HEK293 (cell line): ENCODE measurements at regions not wholly inside any gene's neighbourhood (a gene's known extent, or its start where the extent isn't known, plus 50 kb on each side); places are given as distances from the start of the nearest gene placed in this dataset.
"Not testable (repeated sequence)": the region's sequence is repeated elsewhere in the genome, so short reads cannot be mapped to it uniquely, and the experiment has no call there.

Source experiments
- CTCF ChIA-PET: fragments of 350-600 bp; formaldehyde crosslinking; extraction: SDS; loops from one replicate; lab custom pipeline; 2021; ENCODE audit warnings: antibody characterized with exemption; lab: Yijun Ruan, JAX
- POLR2A ChIA-PET: fragments of 300-600 bp; formaldehyde crosslinking; extraction: SDS; loops from one replicate; lab custom pipeline; 2020; ENCODE audit warnings: antibody characterized with exemption, inconsistent platforms; lab: Yijun Ruan, JAX
- H3K27ac ChIP-seq: fragments of 200-500 bp; sonication (Bioruptor generic); 2 replicates; pipeline ENCODE4 v1.5.1; 2014; ENCODE audit warnings: low read depth, low read length, control low read depth, inconsistent platforms; ENCODE audit errors: extremely low read depth
- H3K36me3 ChIP-seq, 2 experiments: fragments of 200-500 bp in 1 of 2; sonication (Bioruptor generic) in 1 of 2; 1 replicate in 1 of 2; 2 replicates in 1 of 2; pipeline ENCODE4 v1.5.1; 2014 to 2017; ENCODE audit warnings: inconsistent platforms in 2 of 2, low read length in 2 of 2; ENCODE audit not compliant: control insufficient read depth in 2 of 2, insufficient read depth in 1 of 2
- H3K4me1 ChIP-seq: fragments of 200-500 bp; sonication (Bioruptor generic); 2 replicates; pipeline ENCODE4 v1.5.1; 2014; ENCODE audit warnings: mild to moderate bottlenecking, low read length, inconsistent platforms; ENCODE audit not compliant: control insufficient read depth, insufficient read depth
- H3K4me3 ChIP-seq: 2 replicates; pipeline ENCODE4 v1.5.1; 2011; ENCODE audit warnings: low read depth, mild to moderate bottlenecking, control low read depth, low read length, moderate library complexity
- H3K9me3 ChIP-seq: fragments of 200-500 bp; sonication (Bioruptor generic); 2 replicates; pipeline ENCODE4 v1.5.1; 2014; ENCODE audit warnings: low read depth, low read length, inconsistent platforms; ENCODE audit not compliant: control insufficient read depth, insufficient read depth
- KLF10 ChIP-seq: fragments of 450-650 bp; IDR thresholded peaks from 2 replicates; pipeline ENCODE4 v1.5.1; 2018; ENCODE audit warnings: missing biosample characterization, mild to moderate bottlenecking, missing genetic modification characterization
- OSR2 ChIP-seq: fragments of 450-650 bp; formaldehyde crosslinking; IDR thresholded peaks from 2 replicates; pipeline ENCODE4 v1.5.1; 2016; ENCODE audit warnings: missing biosample characterization, missing genetic modification characterization
- REPIN1 ChIP-seq: fragments of 450-650 bp; formaldehyde crosslinking; IDR thresholded peaks from 2 replicates; pipeline ENCODE4 v1.5.1; 2017; ENCODE audit warnings: missing biosample characterization, missing genetic modification characterization, low read depth
- SCRT1 ChIP-seq: fragments of 450-650 bp; formaldehyde crosslinking; IDR thresholded peaks from 2 replicates; pipeline ENCODE4 v1.5.1; 2016; ENCODE audit warnings: missing biosample characterization, missing genetic modification characterization, borderline replicate concordance
- WT1 ChIP-seq: fragments of 450-650 bp; formaldehyde crosslinking; IDR thresholded peaks from 2 replicates; pipeline ENCODE4 v1.5.1; 2016; ENCODE audit warnings: missing biosample characterization, missing genetic modification characterization
- ZBTB17 ChIP-seq: fragments of 450-650 bp; formaldehyde crosslinking; IDR thresholded peaks from 2 replicates; pipeline ENCODE4 v1.5.1; 2016; ENCODE audit warnings: missing biosample characterization, missing genetic modification characterization
- ZFHX2 ChIP-seq: fragments of 450-650 bp; formaldehyde crosslinking; conservative IDR thresholded peaks from 2 replicates; pipeline ENCODE4 v1.5.1; 2016; ENCODE audit warnings: missing biosample characterization, missing genetic modification characterization
- ZNF114 ChIP-seq: fragments of 450-650 bp; formaldehyde crosslinking; IDR thresholded peaks from 2 replicates; pipeline ENCODE4 v1.5.0; 2017; ENCODE audit warnings: missing biosample characterization, missing genetic modification characterization
- ZNF302 ChIP-seq: fragments of 450-650 bp; formaldehyde crosslinking; IDR thresholded peaks from 2 replicates; pipeline ENCODE4 v1.5.1; 2016; ENCODE audit warnings: missing biosample characterization, missing genetic modification characterization, low read depth
- ZNF555 ChIP-seq: fragments of 450-650 bp; formaldehyde crosslinking; conservative IDR thresholded peaks from 2 replicates; pipeline ENCODE4 v1.5.1; 2017; ENCODE audit warnings: missing biosample characterization, mild to moderate bottlenecking, missing genetic modification characterization, inconsistent platforms
- ZNF560 ChIP-seq: fragments of 450-650 bp; formaldehyde crosslinking; IDR thresholded peaks from 2 replicates; pipeline ENCODE4 v1.5.1; 2017; ENCODE audit warnings: missing biosample characterization, missing genetic modification characterization, borderline replicate concordance
- ZNF626 ChIP-seq: fragments of 450-650 bp; sonication (Bioruptor Pico); formaldehyde crosslinking; IDR thresholded peaks from 2 replicates; pipeline ENCODE4 v1.5.1; 2018; ENCODE audit warnings: missing biosample characterization, missing genetic modification characterization, inconsistent platforms
- ZNF660 ChIP-seq: fragments of 450-650 bp; IDR thresholded peaks from 2 replicates; pipeline ENCODE4 v1.5.1; 2018; ENCODE audit warnings: missing biosample characterization, mild to moderate bottlenecking, missing genetic modification characterization
- ZNF777 ChIP-seq: fragments of 450-650 bp; formaldehyde crosslinking; IDR thresholded peaks from 2 replicates; pipeline ENCODE4 v1.5.1; 2017; ENCODE audit warnings: missing biosample characterization, missing genetic modification characterization, borderline replicate concordance
- ZSCAN18 ChIP-seq: fragments of 450-650 bp; formaldehyde crosslinking; IDR thresholded peaks from 2 replicates; pipeline ENCODE4 v1.5.1; 2016; ENCODE audit warnings: missing biosample characterization, missing genetic modification characterization

GRCh38 chr2:428591-428990 is 140.7 kb upstream of the ALKAL2 start:
- no peak overlapping the region for H3K4me3 ChIP-seq
- no peak for TF ChIP-seq SCRT1 (tag by site-specific recombination)
- TF ChIP-seq ZNF560 (tag by site-specific recombination): no peak
- no peaks in the 10 kb centered on the region for H3K36me3 ChIP-seq
- CTCF ChIA-PET: no interaction called here
- H3K9me3 ChIP-seq: no peaks in the 10 kb centered on the region
- no peak overlapping the region for H3K27ac ChIP-seq
- POLR2A ChIA-PET: no interaction called here
- H3K4me1 ChIP-seq: no peaks in the 10 kb centered on the region

GRCh38 chr2:426696-427095 is 138.8 kb upstream of the ALKAL2 start:
- H3K4me3 ChIP-seq, H3K4me1 ChIP-seq, H3K9me3 ChIP-seq, CTCF ChIA-PET, H3K27ac ChIP-seq, H3K36me3 ChIP-seq, POLR2A ChIA-PET: not testable (repeated sequence)

GRCh38 chr2:425947-426346 is 138.1 kb upstream of the ALKAL2 start:
- no peaks in the 10 kb centered on the region for H3K4me1 ChIP-seq
- TF ChIP-seq ZBTB17 (tag by site-specific recombination): no peak
- TF ChIP-seq ZNF555 (tag by site-specific recombination): no peak
- TF ChIP-seq ZNF302 (tag by site-specific recombination): no peak
- no peak for TF ChIP-seq ZNF660 (tag by site-specific recombination)
- H3K9me3 ChIP-seq: no peaks in the 10 kb centered on the region
- no peak overlapping the region for H3K4me3 ChIP-seq
- POLR2A ChIA-PET: no interaction called here
- CTCF ChIA-PET: no interaction called here
- H3K27ac ChIP-seq: no peak overlapping the region
- no peaks in the 10 kb centered on the region for H3K36me3 ChIP-seq

- Histone ChIP-seq H3K4me3 (no peak overlapping the region), H3K36me3 (no peaks in the 10 kb centered on the region), H3K9me3 (no peaks in the 10 kb centered on the region), H3K27ac (no peak overlapping the region), H3K4me1 (no peaks in the 10 kb centered on the region)
- POLR2A ChIA-PET: interaction anchor here (0.7 kb wide), 1 partner anchor 259 kb away, joined by 3 read pairs; no protein-coding TSS in a partner anchor
- CTCF ChIA-PET: no interaction called here
- TF ChIP-seq ZNF114 (tag by site-specific recombination) (no peak), KLF10 (tag by site-specific recombination) (no peak), WT1 (tag by site-specific recombination) (no peak), REPIN1 (no peak), ZSCAN18 (tag by site-specific recombination) (no peak), OSR2 (tag by site-specific recombination) (no peak), ZNF660 (tag by site-specific recombination) (no peak), ZFHX2 (no peak), ZNF626 (tag by site-specific recombination) (no peak), ZNF777 (tag by site-specific recombination) (no peak)
Measured at GRCh38 chr2:425243-425642, 137.4 kb upstream of the ALKAL2 start.
